Activated naive CD4-positive, alpha-beta T cell treated with anti-CD3 and anti-CD28 coated beads, Interleukin-2, amount 50 U/mL, for 72 hours (primary cell): ENCODE measurements at regions not wholly inside any gene's neighbourhood (a gene's known extent, or its start where the extent isn't known, plus 50 kb on each side); places are given as distances from the start of the nearest gene placed in this dataset.

ENCODE experiments used
- ATAC-seq, 2 donors: fragments of 150-1000 bp; cut with Tn5 transposase; 2 replicates each; pipeline ENCODE4 v1.10.0; 2021; ENCODE audit warnings: mild to moderate bottlenecking in 2 of 2, moderate library complexity in 2 of 2
- DNase-seq, 2 donors: peaks; one replicate each; pipeline ENCODE4 v3.0.0; 2021 to 2022; ENCODE audit warnings: low spot score in 2 of 2
- H3K27ac Mint-ChIP-seq, 2 donors: one replicate each; pipeline ENCODE4 v1.8.0; 2022; ENCODE audit warnings: mild to moderate bottlenecking in 2 of 2, mixed read lengths in 2 of 2
- H3K36me3 Mint-ChIP-seq, 2 donors: one replicate each; pipeline ENCODE4 v1.8.0; 2022; ENCODE audit warnings: mixed read lengths in 2 of 2
- H3K9me3 Mint-ChIP-seq, 2 donors: one replicate each; pipeline ENCODE4 v1.8.0; 2022; ENCODE audit warnings: mixed read lengths in 2 of 2

GRCh38 chr6:14426281-14426680 is 308.7 kb downstream of the CD83 start:
- Mint-ChIP-seq H3K36me3 (peaks cover 0 to 9% of the 10 kb centered on the region in 2 donors), H3K9me3 (peaks cover 2 to 3% of the 10 kb centered on the region in 2 donors), H3K27ac (no peak overlapping the region)
- no peak for DNase-seq
- no peak for ATAC-seq

DNA sequence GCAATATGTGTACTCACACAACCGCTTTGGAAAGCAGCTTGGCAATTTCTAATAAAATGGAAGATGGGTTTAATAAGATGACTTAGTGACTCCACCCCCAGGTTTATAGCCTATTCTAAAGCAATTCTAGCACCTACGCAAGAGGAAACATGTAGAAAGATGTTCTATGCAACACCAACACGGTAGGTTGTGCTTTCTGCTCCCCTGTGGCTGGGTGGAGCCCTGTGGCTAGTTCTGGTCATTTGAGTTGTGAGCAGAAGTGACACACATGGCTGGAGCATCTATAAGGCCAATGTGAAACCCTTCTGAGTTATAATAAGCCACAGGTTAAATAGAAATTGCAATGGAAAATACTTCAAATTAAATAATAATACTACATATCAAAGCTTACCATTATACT is 310.7 kb downstream of the CD83 start:
- H3K36me3 Mint-ChIP-seq = peaks cover 0 to under 1% of the 10 kb centered on the region in 2 donors
- H3K9me3 Mint-ChIP-seq = no peaks in the 10 kb centered on the region
- no peak overlapping the region for H3K27ac Mint-ChIP-seq
- ATAC-seq (no peak), DNase-seq (no peak)

DNA sequence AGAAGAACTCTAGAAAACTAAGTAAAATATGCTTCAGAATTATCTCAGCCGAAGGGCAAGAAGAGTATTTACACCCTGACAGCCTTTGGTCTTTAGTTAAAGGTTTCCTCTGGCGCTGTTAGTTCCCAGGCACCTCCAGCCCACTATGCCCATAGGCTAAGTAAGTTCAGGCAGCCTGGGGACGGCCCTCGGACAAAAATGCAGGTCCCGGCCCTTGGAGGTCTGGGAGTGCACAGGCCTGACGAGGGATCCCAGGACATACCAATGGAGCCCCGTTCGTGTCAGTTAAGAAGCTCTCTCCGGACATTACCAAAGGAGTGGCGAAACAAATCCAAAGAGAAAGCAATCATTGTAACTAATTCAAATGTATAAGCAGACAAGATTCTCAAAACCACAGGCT is 311.8 kb downstream of the CD83 start:
- Mint-ChIP-seq H3K9me3 (no peaks in the 10 kb centered on the region), H3K27ac (no peak overlapping the region), H3K36me3 (no peaks in the 10 kb centered on the region)
- DNase-seq = no peak
- no peak for ATAC-seq

DNA sequence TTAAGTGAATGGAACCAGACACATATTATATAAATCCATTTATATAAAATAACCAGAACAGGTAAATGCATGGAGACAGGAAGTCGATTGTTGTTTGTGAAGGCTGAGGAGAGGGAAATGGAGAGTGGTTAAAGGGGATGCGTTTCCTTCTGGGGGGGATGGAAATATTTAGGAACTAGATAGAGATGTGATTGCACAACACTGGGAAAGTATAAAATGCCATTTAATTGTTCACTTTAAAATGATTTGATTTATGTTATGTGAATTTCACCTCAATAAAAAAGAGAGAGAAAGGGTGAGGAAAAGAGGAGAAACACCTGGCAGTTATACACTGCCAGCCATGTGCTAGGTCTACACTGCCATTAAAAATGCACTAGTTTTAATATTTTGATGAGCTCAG is 312.6 kb downstream of the CD83 start:
- no peak overlapping the region for H3K27ac Mint-ChIP-seq
- H3K9me3 Mint-ChIP-seq = no peaks in the 10 kb centered on the region
- ATAC-seq = no peak
- H3K36me3 Mint-ChIP-seq = no peaks in the 10 kb centered on the region
- DNase-seq = no peak

GRCh38 chr6:14431385-14432330 is 314.1 kb downstream of the CD83 start:
- Mint-ChIP-seq H3K27ac (no peak overlapping the region), H3K36me3 (no peaks in the 10 kb centered on the region), H3K9me3 (no peaks in the 10 kb centered on the region)
- DNase-seq (no peak), ATAC-seq (no peak)

DNA sequence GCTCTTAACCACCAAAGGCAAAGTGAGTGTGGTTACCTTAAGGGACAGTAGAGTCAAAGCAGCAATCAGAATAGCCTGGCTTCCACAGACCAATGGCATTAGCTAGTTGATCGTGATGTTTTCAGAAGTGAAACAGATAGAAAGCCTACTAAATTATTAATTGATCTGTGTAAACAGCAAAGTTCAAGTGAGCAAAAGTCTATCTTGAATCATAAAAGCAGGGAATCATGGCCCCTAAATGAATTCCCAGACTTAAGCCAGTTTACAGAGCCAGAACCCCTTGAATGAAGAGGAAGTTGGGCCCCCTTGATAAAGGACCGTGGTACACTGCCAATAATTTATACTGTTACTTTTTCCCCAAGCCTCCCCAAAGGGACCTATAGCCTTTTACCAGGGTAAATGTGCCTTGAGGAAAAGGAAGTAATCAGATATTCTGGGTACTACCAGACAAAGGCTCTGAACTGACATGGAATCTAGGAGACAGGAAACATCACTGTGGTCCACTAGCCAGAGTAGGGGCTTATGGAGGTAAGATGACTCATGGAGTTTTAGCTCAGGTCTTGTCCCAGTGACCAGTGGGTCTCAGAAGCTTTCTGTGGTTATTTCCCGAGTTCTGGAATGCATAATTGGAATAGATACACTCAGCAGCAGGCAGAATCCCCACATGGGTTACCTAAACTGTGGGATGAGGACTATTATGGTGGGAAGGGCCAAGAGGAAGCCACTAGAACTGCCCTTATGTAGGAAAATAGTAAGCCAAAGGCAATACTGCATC is 317.5 kb downstream of the CD83 start:
- Mint-ChIP-seq H3K36me3 (no peaks in the 10 kb centered on the region), H3K27ac (no peak overlapping the region), H3K9me3 (no peaks in the 10 kb centered on the region)
- ATAC-seq (no peak), DNase-seq (no peak)

DNA sequence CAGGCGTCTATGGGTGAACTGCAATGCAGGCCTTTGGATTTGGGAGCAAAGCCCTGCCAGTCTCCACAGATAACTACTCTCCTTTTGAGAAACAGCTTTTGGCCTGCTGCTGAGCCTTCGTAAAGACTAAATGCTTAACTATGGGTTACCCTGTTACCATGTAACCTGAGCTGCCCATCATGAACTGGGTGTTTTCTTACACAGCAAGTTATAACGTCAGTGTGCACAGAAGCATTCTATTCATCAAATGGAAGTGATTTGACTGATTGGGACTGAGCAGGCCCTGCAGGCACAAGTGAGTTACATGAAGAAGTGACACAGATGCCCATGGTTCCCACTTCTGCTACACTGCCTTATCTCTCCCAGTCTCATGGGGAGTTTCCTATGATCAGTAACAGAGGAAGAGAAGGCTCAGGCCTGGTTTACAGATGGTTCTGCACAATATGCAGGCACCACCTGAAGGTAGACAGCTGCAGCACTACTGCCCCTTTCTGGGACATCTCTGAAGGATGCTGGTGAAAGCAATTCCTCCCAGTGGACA is 319.1 kb downstream of the CD83 start:
- no peak for DNase-seq
- H3K36me3 Mint-ChIP-seq = no peaks in the 10 kb centered on the region
- H3K27ac Mint-ChIP-seq = no peak overlapping the region
- no peaks in the 10 kb centered on the region for H3K9me3 Mint-ChIP-seq
- no peak for ATAC-seq

DNA sequence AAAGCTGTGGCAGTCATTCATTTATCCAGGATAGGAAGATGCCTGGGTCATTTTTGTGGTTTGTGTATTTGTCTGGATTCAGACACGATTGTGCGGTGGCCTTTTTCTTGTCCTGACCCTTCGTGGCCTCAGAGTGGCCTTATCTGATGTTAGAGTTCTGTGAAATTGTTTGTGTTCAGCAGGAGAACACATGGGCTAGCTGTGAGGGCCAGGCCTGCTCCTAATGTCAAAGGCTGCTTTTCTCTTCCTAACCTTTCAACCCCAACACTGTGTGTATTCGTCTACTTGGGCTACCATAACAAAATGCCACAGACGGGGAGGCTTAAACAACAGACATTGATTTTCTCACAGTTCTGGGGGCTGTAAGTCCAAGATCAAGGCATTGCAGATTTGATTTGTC is 321.8 kb downstream of the CD83 start:
- Mint-ChIP-seq H3K9me3 (no peaks in the 10 kb centered on the region), H3K27ac (no peak overlapping the region), H3K36me3 (no peaks in the 10 kb centered on the region)
- no peak for ATAC-seq
- DNase-seq = no peak

GRCh38 chr6:14440215-14440910 is 322.8 kb downstream of the CD83 start:
- ATAC-seq (no peak), DNase-seq (no peak)
- Mint-ChIP-seq H3K36me3 (no peaks in the 10 kb centered on the region), H3K9me3 (peaks cover 0 to under 1% of the 10 kb centered on the region in 2 donors), H3K27ac (no peak overlapping the region)

- no peaks in the 10 kb centered on the region for H3K36me3 Mint-ChIP-seq
- H3K9me3 Mint-ChIP-seq = peaks cover 0 to 3% of the 10 kb centered on the region in 2 donors
- no peak for DNase-seq
- H3K27ac Mint-ChIP-seq = no peak overlapping the region
- no peak for ATAC-seq
These were observed 323.6 kb downstream of the CD83 start for GRCh38 chr6:14440940-14441781.

- ATAC-seq = no peak
- no peak for DNase-seq
- Mint-ChIP-seq H3K9me3 (peaks cover 0 to 6% of the 10 kb centered on the region in 2 donors), H3K27ac (no peak overlapping the region), H3K36me3 (peaks cover 0 to 2% of the 10 kb centered on the region in 2 donors)
These were observed 324.7 kb downstream of the CD83 start for GRCh38 chr6:14442242-14442641.

GRCh38 chr6:14443629-14444268 is 326.2 kb downstream of the CD83 start:
- Mint-ChIP-seq H3K27ac (no peak overlapping the region), H3K36me3 (peaks cover 0 to 16% of the 10 kb centered on the region in 2 donors), H3K9me3 (peaks cover 0 to 19% of the 10 kb centered on the region in 2 donors)
- DNase-seq (no peak), ATAC-seq (no peak)

- no peak for ATAC-seq
- H3K9me3 Mint-ChIP-seq = peaks cover 0 to 20% of the 10 kb centered on the region in 2 donors
- H3K36me3 Mint-ChIP-seq = peaks cover 0 to 20% of the 10 kb centered on the region in 2 donors
- no peak overlapping the region for H3K27ac Mint-ChIP-seq
- no peak for DNase-seq
These were observed 326.9 kb downstream of the CD83 start for GRCh38 chr6:14444295-14444972.

DNA sequence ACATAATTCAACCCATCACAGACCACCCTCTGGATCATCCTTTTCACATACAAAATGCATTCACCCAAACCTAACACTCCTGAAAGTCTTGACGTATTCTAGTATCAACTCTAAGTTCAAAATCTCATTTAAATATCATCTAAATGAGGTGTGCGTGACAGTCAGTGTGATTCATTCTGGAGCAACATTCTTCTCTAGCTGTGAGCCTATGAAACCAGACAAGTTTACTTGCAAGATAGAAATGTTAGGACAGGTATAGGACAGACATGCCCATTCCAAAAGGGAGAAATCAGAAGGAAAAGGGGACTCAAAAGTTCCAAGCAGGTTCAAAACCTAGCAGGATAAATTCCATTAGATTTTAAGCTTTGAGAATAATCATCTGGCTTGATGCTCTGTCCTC is 329.7 kb downstream of the CD83 start:
- peaks cover 0 to 20% of the 10 kb centered on the region in 2 donors for H3K9me3 Mint-ChIP-seq
- peaks cover 0 to 36% of the 10 kb centered on the region in 2 donors for H3K36me3 Mint-ChIP-seq
- ATAC-seq = peak in 1 of 2 donors; percentile 21
- no peak overlapping the region for H3K27ac Mint-ChIP-seq
- no peak for DNase-seq

GRCh38 chr6:14448246-14448645 is 330.7 kb downstream of the CD83 start:
- DNase-seq (no peak), ATAC-seq (no peak)
- Mint-ChIP-seq H3K36me3 (peaks cover 0 to 41% of the 10 kb centered on the region in 2 donors), H3K27ac (no peak overlapping the region), H3K9me3 (peaks cover 0 to 20% of the 10 kb centered on the region in 2 donors)
